ENCODE measurements at regions not wholly inside any gene's neighbourhood (a gene's known extent, or its start where the extent isn't known, plus 50 kb on each side); places are given as distances from the start of the nearest gene placed in this dataset.

GRCh38 chr4:157795495-157795894 lies 377.3 kb downstream of the GASK1B start:
- TF ChIP-seq CTCF (conservative IDR thresholded peaks at IDR 0.05; ENCODE audit: low read length) (no peak), EZH2phosphoT487 (IDR thresholded peaks at IDR 0.05; ENCODE audit: borderline replicate concordance, low read depth, low read length) (no peak)
- no peaks in the 10 kb centered on the region for H3K4me1 ChIP-seq (ENCODE audit: insufficient read depth, low read length, poor library complexity, severe bottlenecking)
- no peaks in the 10 kb centered on the region for H3K79me2 ChIP-seq (ENCODE audit: insufficient read depth, low read depth, low read length)
- BruUV-seq (replicated peaks) = no TSS peak
- intact Hi-C loops (cut with micrococcal nuclease; ENCODE audit: unreplicated experiment) = no loop called here
- H3K9me2 ChIP-seq (ENCODE audit: insufficient read depth, low read length) = no peaks in the 10 kb centered on the region
- no peak overlapping the region for H3K4me2 ChIP-seq (ENCODE audit: low read length)
- no peaks in the 10 kb centered on the region for H3K9me3 ChIP-seq (ENCODE audit: low read length)
- H3K36me3 ChIP-seq (ENCODE audit: insufficient read depth, low read length) = no peaks in the 10 kb centered on the region
- ChIA-PET POLR2A (interaction anchor here (0.6 kb wide), 1 partner anchor 26 kb away, joined by 3 read pairs; no protein-coding TSS in a partner anchor), CTCF (ENCODE audit: unreplicated experiment) (no interaction called here)
- no peak overlapping the region for H2AFZ ChIP-seq (ENCODE audit: low read length)
- no peak overlapping the region for H3K27ac ChIP-seq (ENCODE audit: low read depth, low read length, poor library complexity, severe bottlenecking)
- no peak for DNase-seq (ENCODE audit: low spot score)
- H4K20me1 ChIP-seq (ENCODE audit: insufficient read depth, low read length) = no peaks in the 10 kb centered on the region
- H3K4me3 ChIP-seq (ENCODE audit: low read depth, low read length, poor library complexity, severe bottlenecking) = no peak overlapping the region

GRCh38 chr4:157792716-157793115 lies 380.1 kb downstream of the GASK1B start:
- H3K79me2 ChIP-seq (ENCODE audit: insufficient read depth, low read depth, low read length) = no peaks in the 10 kb centered on the region
- no peak for DNase-seq (ENCODE audit: low spot score)
- H3K9me3 ChIP-seq (ENCODE audit: low read length) = no peaks in the 10 kb centered on the region
- no peaks in the 10 kb centered on the region for H3K4me1 ChIP-seq (ENCODE audit: insufficient read depth, low read length, poor library complexity, severe bottlenecking)
- no peak overlapping the region for H3K27ac ChIP-seq (ENCODE audit: low read depth, low read length, poor library complexity, severe bottlenecking)
- intact Hi-C loops (cut with micrococcal nuclease; ENCODE audit: unreplicated experiment) = no loop called here
- H3K4me2 ChIP-seq (ENCODE audit: low read length) = no peak overlapping the region
- H4K20me1 ChIP-seq (ENCODE audit: insufficient read depth, low read length) = no peaks in the 10 kb centered on the region
- no peak overlapping the region for H3K4me3 ChIP-seq (ENCODE audit: low read depth, low read length, poor library complexity, severe bottlenecking)
- H3K9me2 ChIP-seq (ENCODE audit: insufficient read depth, low read length) = no peaks in the 10 kb centered on the region
- POLR2A ChIA-PET = interaction anchor here (0.8 kb wide), 1 partner anchor 58 kb away, joined by 4 read pairs; no protein-coding TSS in a partner anchor
- TF ChIP-seq EZH2phosphoT487 (IDR thresholded peaks at IDR 0.05; ENCODE audit: borderline replicate concordance, low read depth, low read length) (no peak), CTCF (conservative IDR thresholded peaks at IDR 0.05; ENCODE audit: low read length) (no peak)
- no peak overlapping the region for H2AFZ ChIP-seq (ENCODE audit: low read length)
- CTCF ChIA-PET (ENCODE audit: unreplicated experiment) = no interaction called here
- H3K36me3 ChIP-seq (ENCODE audit: insufficient read depth, low read length) = no peaks in the 10 kb centered on the region
- no TSS peak for BruUV-seq (replicated peaks)

- Histone ChIP-seq H3K9me3 (ENCODE audit: low read length) (no peaks in the 10 kb centered on the region), H3K36me3 (ENCODE audit: insufficient read depth, low read length) (no peaks in the 10 kb centered on the region), H3K79me2 (ENCODE audit: insufficient read depth, low read depth, low read length) (no peaks in the 10 kb centered on the region), H3K4me3 (ENCODE audit: low read depth, low read length, poor library complexity, severe bottlenecking) (no peak overlapping the region), H2AFZ (ENCODE audit: low read length) (no peak overlapping the region), H4K20me1 (ENCODE audit: insufficient read depth, low read length) (no peaks in the 10 kb centered on the region), H3K27ac (ENCODE audit: low read depth, low read length, poor library complexity, severe bottlenecking) (no peak overlapping the region), H3K4me2 (ENCODE audit: low read length) (no peak overlapping the region), H3K4me1 (ENCODE audit: insufficient read depth, low read length, poor library complexity, severe bottlenecking) (no peaks in the 10 kb centered on the region), H3K9me2 (ENCODE audit: insufficient read depth, low read length) (no peaks in the 10 kb centered on the region)
- intact Hi-C loops (cut with micrococcal nuclease; ENCODE audit: unreplicated experiment) = no loop called here
- CTCF ChIA-PET (ENCODE audit: unreplicated experiment) = no interaction called here
- no peak for DNase-seq (ENCODE audit: low spot score)
- BruUV-seq (replicated peaks) = no TSS peak
- POLR2A ChIA-PET = no interaction called here
- TF ChIP-seq CTCF (conservative IDR thresholded peaks at IDR 0.05; ENCODE audit: low read length) (no peak), EZH2phosphoT487 (IDR thresholded peaks at IDR 0.05; ENCODE audit: borderline replicate concordance, low read depth, low read length) (no peak)
Measured at GRCh38 chr4:157791236-157791635, 381.6 kb downstream of the GASK1B start.
